HFF-Myc (cell line): ENCODE measurements at regions not wholly inside any gene's neighbourhood (a gene's known extent, or its start where the extent isn't known, plus 50 kb on each side); places are given as distances from the start of the nearest gene placed in this dataset.

Experiments
- DNase-seq: peaks from one replicate; pipeline ENCODE4 v3.0.0-alpha.2; 2011; ENCODE audit warnings: low read depth; ENCODE audit errors: extremely low read depth
- H3K4me3 ChIP-seq: replicated peaks from 2 replicates; pipeline ENCODE4 v1.5.1; 2011; ENCODE audit warnings: low read depth, mild to moderate bottlenecking, control low read depth, low read length
- TF ChIP-seq, protein P1 (sequence below): IDR thresholded peaks from 2 replicates; pipeline ENCODE4 v1.5.1; 2012; ENCODE audit warnings: mild to moderate bottlenecking, low read depth, low read length, control low read depth; ENCODE audit errors: missing control alignments

- no peak overlapping the region for H3K4me3 ChIP-seq
- TF ChIP-seq, protein P1, sequence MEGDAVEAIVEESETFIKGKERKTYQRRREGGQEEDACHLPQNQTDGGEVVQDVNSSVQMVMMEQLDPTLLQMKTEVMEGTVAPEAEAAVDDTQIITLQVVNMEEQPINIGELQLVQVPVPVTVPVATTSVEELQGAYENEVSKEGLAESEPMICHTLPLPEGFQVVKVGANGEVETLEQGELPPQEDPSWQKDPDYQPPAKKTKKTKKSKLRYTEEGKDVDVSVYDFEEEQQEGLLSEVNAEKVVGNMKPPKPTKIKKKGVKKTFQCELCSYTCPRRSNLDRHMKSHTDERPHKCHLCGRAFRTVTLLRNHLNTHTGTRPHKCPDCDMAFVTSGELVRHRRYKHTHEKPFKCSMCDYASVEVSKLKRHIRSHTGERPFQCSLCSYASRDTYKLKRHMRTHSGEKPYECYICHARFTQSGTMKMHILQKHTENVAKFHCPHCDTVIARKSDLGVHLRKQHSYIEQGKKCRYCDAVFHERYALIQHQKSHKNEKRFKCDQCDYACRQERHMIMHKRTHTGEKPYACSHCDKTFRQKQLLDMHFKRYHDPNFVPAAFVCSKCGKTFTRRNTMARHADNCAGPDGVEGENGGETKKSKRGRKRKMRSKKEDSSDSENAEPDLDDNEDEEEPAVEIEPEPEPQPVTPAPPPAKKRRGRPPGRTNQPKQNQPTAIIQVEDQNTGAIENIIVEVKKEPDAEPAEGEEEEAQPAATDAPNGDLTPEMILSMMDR = no peak
- no peak for DNase-seq
Measured at GRCh38 chr6:158911746-158912480, 88.1 kb downstream of the RSPH3 start.

DNA sequence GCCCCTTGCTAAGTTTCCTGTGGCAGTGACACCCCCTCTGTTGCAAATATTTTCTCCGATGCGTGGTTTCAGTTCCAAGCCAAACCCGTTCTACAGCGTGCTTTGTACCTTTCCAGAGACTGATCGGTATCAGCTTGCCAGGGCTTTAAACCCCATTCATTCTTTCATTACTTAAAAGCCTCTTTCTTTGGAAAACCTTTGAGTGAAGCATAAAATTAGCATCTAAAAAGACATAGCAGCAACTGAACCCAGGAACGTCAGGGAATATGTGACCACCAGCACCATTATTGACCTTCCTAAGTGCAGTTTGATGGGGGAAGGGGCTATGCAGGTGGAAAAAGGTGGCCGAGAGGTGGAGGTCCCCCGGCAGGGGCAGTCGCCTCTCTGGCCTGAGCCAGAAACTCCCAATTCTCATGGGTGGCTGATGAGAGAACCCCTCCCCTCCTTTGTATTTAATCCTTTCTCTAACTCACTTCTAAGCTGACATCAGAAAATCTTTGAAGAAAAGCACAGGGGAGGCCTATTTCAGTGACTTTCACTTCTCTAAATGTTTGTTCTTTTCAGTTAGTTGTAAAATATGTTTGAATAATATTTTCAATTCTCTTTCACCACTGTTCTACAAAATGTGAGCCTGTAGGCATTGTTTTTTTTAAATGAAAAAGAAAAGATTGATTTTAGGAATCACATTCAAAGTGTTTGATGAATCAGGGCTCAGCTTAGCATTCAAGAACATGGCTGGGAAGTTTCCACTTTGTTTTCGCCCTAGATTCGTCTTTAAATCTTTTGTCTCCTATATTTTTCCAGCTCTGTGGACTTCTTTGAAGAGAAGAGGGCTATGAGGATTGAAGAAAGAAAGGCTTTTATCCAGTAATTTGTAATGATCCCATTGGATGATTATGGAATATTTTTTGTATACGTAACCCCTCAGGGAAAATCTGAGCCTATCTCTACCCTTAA is 89.2 kb downstream of the RSPH3 start:
- no peak for DNase-seq
- TF ChIP-seq, protein P1 = no peak
- no peak overlapping the region for H3K4me3 ChIP-seq

DNA sequence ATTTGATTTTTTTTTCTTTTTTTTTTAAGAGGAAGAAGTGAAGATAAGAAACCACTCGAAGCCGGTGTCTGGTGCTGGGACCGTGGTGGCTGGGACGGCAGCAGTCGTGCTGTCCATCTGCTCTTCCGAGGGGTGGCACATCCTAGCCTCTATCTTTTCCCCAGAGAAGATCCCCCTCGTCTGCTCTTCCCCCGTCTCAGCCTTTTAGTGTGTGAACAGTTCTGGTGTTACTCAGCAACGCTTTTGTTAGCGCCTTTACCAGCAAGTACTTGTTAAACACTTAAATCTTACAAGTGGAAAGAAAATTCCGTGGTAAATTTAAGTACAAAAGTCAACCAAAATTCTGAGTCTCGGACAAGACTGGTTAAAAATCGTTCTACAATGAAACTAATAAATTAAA is 90.1 kb downstream of the RSPH3 start:
- H3K4me3 ChIP-seq = no peak overlapping the region
- TF ChIP-seq, protein P1 = no peak
- no peak for DNase-seq

- H3K4me3 ChIP-seq = no peak overlapping the region
- DNase-seq = no peak
- TF ChIP-seq, protein P1 = no peak
Measured at GRCh38 chr6:158908606-158909005, 89.4 kb upstream of the EZR start.

DNA sequence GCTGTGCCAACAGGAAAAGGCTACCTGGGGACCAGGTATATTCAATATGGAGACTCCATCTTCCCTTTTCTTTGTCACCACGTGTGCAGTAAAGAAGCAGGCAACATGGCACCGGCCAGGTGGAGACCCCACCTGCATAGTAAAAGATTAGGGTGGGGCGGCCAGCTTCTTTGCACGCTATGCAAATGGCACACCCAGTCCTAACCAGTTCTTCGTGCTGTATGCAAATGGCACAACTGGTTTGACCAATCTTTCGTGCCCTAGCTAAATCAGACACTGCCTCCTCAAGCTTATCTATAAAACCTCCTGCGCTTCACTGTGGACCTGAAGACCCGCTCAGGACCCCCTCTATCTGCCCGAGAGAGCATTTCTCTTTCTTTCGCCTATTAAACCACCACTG is 88.8 kb upstream of the EZR start:
- DNase-seq = no peak
- TF ChIP-seq, protein P1 = no peak

DNA sequence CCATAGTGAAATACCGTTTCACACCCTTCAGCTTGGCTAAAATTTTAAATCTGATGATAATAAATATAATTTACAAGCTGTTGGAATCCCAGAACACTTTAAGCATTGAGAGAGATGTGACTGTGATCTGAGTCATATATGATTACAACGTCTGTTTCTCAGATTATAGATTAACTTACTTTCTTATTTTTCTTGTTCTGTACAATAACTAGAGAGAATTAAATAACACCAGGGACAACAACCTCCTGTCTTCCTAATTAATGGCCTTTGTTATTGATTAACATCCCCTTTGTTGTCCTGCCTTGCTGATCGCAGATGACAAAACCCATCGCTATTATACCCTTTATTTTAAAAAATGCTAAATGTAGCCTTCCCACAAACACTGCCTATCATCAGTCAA is 87.8 kb upstream of the EZR start:
- DNase-seq = no peak
- TF ChIP-seq, protein P1 = no peak
- H3K4me3 ChIP-seq = no peak overlapping the region

More for the DNA sequence above, 88.8 kb upstream of the EZR start:
- no peak overlapping the region for H3K4me3 ChIP-seq
